GM12892 (cell line): ENCODE measurements at regions not wholly inside any gene's neighbourhood (a gene's known extent, or its start where the extent isn't known, plus 50 kb on each side); places are given as distances from the start of the nearest gene placed in this dataset.

Source experiments
- POLR2A ChIP-seq: IDR thresholded peaks from 2 replicates; pipeline ENCODE4 v1.6.1; 2011; ENCODE audit warnings: low read depth, low read length, control low read depth
- POLR2AphosphoS5 ChIP-seq: IDR thresholded peaks from 2 replicates; pipeline ENCODE4 v1.6.1; 2011; ENCODE audit warnings: low read depth, low read length, control low read depth
- TAF1 ChIP-seq: IDR thresholded peaks from 2 replicates; pipeline ENCODE4 v1.6.1; 2011; ENCODE audit warnings: low read depth, mild to moderate bottlenecking, control low read depth, low read length, borderline replicate concordance

DNA sequence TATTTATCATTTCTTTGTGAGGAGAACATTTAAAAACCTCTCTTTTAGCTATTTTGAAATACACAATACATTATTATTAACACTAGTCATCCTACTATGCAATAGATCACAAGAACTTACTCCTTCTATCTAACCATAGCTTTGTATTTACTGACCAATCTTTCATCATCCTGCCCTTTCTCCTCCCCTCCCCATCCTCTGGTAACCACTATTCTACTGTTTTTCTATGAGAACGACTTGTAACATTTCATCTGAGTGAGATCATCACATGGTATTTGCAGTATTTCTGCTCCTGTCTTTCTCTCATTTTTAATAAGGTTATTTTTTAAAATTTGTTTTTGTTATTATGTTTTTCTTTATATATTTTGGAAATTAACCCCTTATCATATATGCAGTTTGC is 331.8 kb downstream of the TEX13C start:
- TF ChIP-seq POLR2A (no peak), POLR2AphosphoS5 (no peak), TAF1 (no peak)
